ENCODE measurements at regions not wholly inside any gene's neighbourhood (a gene's known extent, or its start where the extent isn't known, plus 50 kb on each side); places are given as distances from the start of the nearest gene placed in this dataset.

GRCh38 chr4:180086480-180087190 is 2156.6 kb upstream of the TENM3 start:
- DNase-seq, result no peak
- H3K9me3 ChIP-seq (replicated peaks; ENCODE audit: control insufficient read depth, low read depth, low read length), result no peaks in the 10 kb centered on the region
- H3K4me3 ChIP-seq (ENCODE audit: low read length), result no peak overlapping the region
- no peak overlapping the region for H3K27ac ChIP-seq (ENCODE audit: low read length)
- H3K27me3 ChIP-seq (ENCODE audit: control insufficient read depth, insufficient read depth, low read length), result no peaks in the 10 kb centered on the region
- H3K36me3 ChIP-seq (ENCODE audit: control insufficient read depth, insufficient read depth, low read length), result no peaks in the 10 kb centered on the region
- WGBS (ENCODE audit: insufficient coverage), result 40% methylated on average over 1 of the region's 2 CpGs
- H3K4me1 ChIP-seq (ENCODE audit: control insufficient read depth, insufficient read depth, low read length), result no peaks in the 10 kb centered on the region

DNA sequence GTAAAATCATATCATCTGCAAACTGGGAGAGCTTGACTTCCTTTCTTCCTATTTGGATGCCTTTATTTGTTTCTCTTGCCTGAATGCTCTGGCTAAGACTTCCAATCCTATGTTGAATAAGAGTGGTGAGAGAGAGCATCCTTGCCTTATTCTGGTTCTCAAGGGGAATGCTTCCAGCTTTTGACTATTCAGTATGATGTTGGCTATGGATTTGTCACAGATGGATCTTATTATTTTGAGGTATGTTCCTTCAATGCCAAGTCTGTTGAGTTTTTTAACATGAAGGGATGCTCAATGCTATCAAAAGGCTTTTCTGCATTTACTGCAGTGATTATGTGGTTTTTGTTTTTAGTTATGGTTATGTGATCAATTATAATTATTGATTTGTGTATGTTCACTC is 2144.6 kb upstream of the TENM3 start:
- peak; percentile 57 for DNase-seq
- H3K27ac ChIP-seq (ENCODE audit: low read length), result no peak overlapping the region
- no peaks in the 10 kb centered on the region for H3K9me3 ChIP-seq (replicated peaks; ENCODE audit: control insufficient read depth, low read depth, low read length)
- no peaks in the 10 kb centered on the region for H3K36me3 ChIP-seq (ENCODE audit: control insufficient read depth, insufficient read depth, low read length)
- H3K4me1 ChIP-seq (ENCODE audit: control insufficient read depth, insufficient read depth, low read length), result no peaks in the 10 kb centered on the region
- H3K27me3 ChIP-seq (ENCODE audit: control insufficient read depth, insufficient read depth, low read length), result no peaks in the 10 kb centered on the region
- H3K4me3 ChIP-seq (ENCODE audit: low read length), result no peak overlapping the region

GRCh38 chr4:180099957-180100356 is 2143.2 kb upstream of the TENM3 start:
- H3K4me1 ChIP-seq (ENCODE audit: control insufficient read depth, insufficient read depth, low read length), result no peaks in the 10 kb centered on the region
- no peaks in the 10 kb centered on the region for H3K36me3 ChIP-seq (ENCODE audit: control insufficient read depth, insufficient read depth, low read length)
- no peaks in the 10 kb centered on the region for H3K9me3 ChIP-seq (replicated peaks; ENCODE audit: control insufficient read depth, low read depth, low read length)
- no peak overlapping the region for H3K27ac ChIP-seq (ENCODE audit: low read length)
- H3K4me3 ChIP-seq (ENCODE audit: low read length), result no peak overlapping the region
- no peak for DNase-seq
- no peaks in the 10 kb centered on the region for H3K27me3 ChIP-seq (ENCODE audit: control insufficient read depth, insufficient read depth, low read length)
- 73% methylated on average over 4 of the region's 5 CpGs for WGBS (ENCODE audit: insufficient coverage)

- no peaks in the 10 kb centered on the region for H3K4me1 ChIP-seq (ENCODE audit: control insufficient read depth, insufficient read depth, low read length)
- H3K36me3 ChIP-seq (ENCODE audit: control insufficient read depth, insufficient read depth, low read length), result no peaks in the 10 kb centered on the region
- no peak overlapping the region for H3K4me3 ChIP-seq (ENCODE audit: low read length)
- no peak overlapping the region for H3K27ac ChIP-seq (ENCODE audit: low read length)
- WGBS (ENCODE audit: insufficient coverage), result 94% methylated on average over 8 of the region's 22 CpGs
- H3K9me3 ChIP-seq (replicated peaks; ENCODE audit: control insufficient read depth, low read depth, low read length), result no peaks in the 10 kb centered on the region
- no peaks in the 10 kb centered on the region for H3K27me3 ChIP-seq (ENCODE audit: control insufficient read depth, insufficient read depth, low read length)
- DNase-seq, result no peak
Measured at GRCh38 chr4:180100433-180101344, 2142.5 kb upstream of the TENM3 start.

GRCh38 chr4:180101348-180102083 is 2141.7 kb upstream of the TENM3 start:
- Histone ChIP-seq H3K4me1 (ENCODE audit: control insufficient read depth, insufficient read depth, low read length) (no peaks in the 10 kb centered on the region), H3K36me3 (ENCODE audit: control insufficient read depth, insufficient read depth, low read length) (no peaks in the 10 kb centered on the region), H3K4me3 (ENCODE audit: low read length) (no peak overlapping the region), H3K27ac (ENCODE audit: low read length) (no peak overlapping the region), H3K27me3 (ENCODE audit: control insufficient read depth, insufficient read depth, low read length) (no peaks in the 10 kb centered on the region), H3K9me3 (replicated peaks; ENCODE audit: control insufficient read depth, low read depth, low read length) (no peaks in the 10 kb centered on the region)
- DNase-seq, result no peak
- WGBS (ENCODE audit: insufficient coverage), result 80% methylated on average over 25 of the region's 28 CpGs

- no peaks in the 10 kb centered on the region for H3K4me1 ChIP-seq (ENCODE audit: control insufficient read depth, insufficient read depth, low read length)
- DNase-seq, result no peak
- no peaks in the 10 kb centered on the region for H3K36me3 ChIP-seq (ENCODE audit: control insufficient read depth, insufficient read depth, low read length)
- WGBS (ENCODE audit: insufficient coverage), result no CpG with 5 or more reads among the region's 3 CpGs
- H3K4me3 ChIP-seq (ENCODE audit: low read length), result no peak overlapping the region
- H3K9me3 ChIP-seq (replicated peaks; ENCODE audit: control insufficient read depth, low read depth, low read length), result no peaks in the 10 kb centered on the region
- H3K27ac ChIP-seq (ENCODE audit: low read length), result no peak overlapping the region
- H3K27me3 ChIP-seq (ENCODE audit: control insufficient read depth, insufficient read depth, low read length), result no peaks in the 10 kb centered on the region
Measured at GRCh38 chr4:180103794-180104193, 2139.4 kb upstream of the TENM3 start.

DNA sequence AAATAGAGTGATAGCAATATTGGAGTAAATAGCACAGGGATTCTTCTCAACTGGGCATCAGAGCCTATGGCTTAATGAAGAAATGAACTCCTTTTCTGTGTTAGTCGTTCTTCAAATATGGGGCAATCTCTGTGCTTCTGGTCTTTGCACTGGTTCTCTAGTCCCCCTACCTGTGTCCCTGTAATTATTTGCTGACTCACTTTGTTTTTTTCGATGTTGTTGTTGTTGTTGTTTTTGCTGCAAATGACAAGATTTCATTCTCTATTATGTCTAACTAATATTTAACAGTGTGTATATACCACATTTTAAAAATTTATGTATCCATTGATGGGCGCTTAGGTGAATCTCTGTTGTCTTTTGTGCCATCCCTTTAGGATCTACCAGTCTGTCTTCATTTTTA is 2137.8 kb upstream of the TENM3 start:
- H3K4me1 ChIP-seq (ENCODE audit: control insufficient read depth, insufficient read depth, low read length), result no peaks in the 10 kb centered on the region
- no CpG with 5 or more reads among the region's 3 CpGs for WGBS (ENCODE audit: insufficient coverage)
- no peaks in the 10 kb centered on the region for H3K36me3 ChIP-seq (ENCODE audit: control insufficient read depth, insufficient read depth, low read length)
- DNase-seq, result no peak
- no peak overlapping the region for H3K4me3 ChIP-seq (ENCODE audit: low read length)
- H3K27me3 ChIP-seq (ENCODE audit: control insufficient read depth, insufficient read depth, low read length), result no peaks in the 10 kb centered on the region
- H3K9me3 ChIP-seq (replicated peaks; ENCODE audit: control insufficient read depth, low read depth, low read length), result no peaks in the 10 kb centered on the region
- no peak overlapping the region for H3K27ac ChIP-seq (ENCODE audit: low read length)

- Histone ChIP-seq H3K4me1 (ENCODE audit: control insufficient read depth, insufficient read depth, low read length) (no peaks in the 10 kb centered on the region), H3K27me3 (ENCODE audit: control insufficient read depth, insufficient read depth, low read length) (no peaks in the 10 kb centered on the region), H3K9me3 (replicated peaks; ENCODE audit: control insufficient read depth, low read depth, low read length) (no peaks in the 10 kb centered on the region), H3K4me3 (ENCODE audit: low read length) (no peak overlapping the region), H3K27ac (ENCODE audit: low read length) (no peak overlapping the region), H3K36me3 (ENCODE audit: control insufficient read depth, insufficient read depth, low read length) (no peaks in the 10 kb centered on the region)
- 43% methylated on average over 1 of the region's 2 CpGs for WGBS (ENCODE audit: insufficient coverage)
- peak; percentile 24 for DNase-seq
Measured at GRCh38 chr4:180106122-180106521, 2137.1 kb upstream of the TENM3 start.

DNA sequence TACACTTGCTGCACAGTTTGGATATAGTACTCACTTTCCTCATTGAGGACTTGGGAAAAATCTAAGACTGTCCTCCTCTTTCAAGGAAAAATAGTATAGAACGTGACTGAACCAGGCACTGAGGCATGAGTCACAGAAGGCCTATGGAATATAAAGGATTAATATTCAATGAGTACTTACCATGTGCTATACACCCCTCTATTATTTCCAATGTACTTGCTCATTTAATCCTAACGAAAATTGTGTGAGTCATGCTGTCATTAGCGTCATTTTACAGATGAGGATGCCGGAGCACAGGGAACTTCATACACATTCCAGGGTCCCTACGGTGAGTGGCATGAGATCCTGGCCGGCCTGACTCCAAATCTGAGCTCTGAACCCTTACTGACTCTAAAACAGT is 2136.2 kb upstream of the TENM3 start:
- H3K9me3 ChIP-seq (replicated peaks; ENCODE audit: control insufficient read depth, low read depth, low read length), result no peaks in the 10 kb centered on the region
- no peak overlapping the region for H3K27ac ChIP-seq (ENCODE audit: low read length)
- H3K36me3 ChIP-seq (ENCODE audit: control insufficient read depth, insufficient read depth, low read length), result no peaks in the 10 kb centered on the region
- no peak for DNase-seq
- no peaks in the 10 kb centered on the region for H3K4me1 ChIP-seq (ENCODE audit: control insufficient read depth, insufficient read depth, low read length)
- WGBS (ENCODE audit: insufficient coverage), result no CpG with 5 or more reads among the region's 6 CpGs
- no peak overlapping the region for H3K4me3 ChIP-seq (ENCODE audit: low read length)
- no peaks in the 10 kb centered on the region for H3K27me3 ChIP-seq (ENCODE audit: control insufficient read depth, insufficient read depth, low read length)

DNA sequence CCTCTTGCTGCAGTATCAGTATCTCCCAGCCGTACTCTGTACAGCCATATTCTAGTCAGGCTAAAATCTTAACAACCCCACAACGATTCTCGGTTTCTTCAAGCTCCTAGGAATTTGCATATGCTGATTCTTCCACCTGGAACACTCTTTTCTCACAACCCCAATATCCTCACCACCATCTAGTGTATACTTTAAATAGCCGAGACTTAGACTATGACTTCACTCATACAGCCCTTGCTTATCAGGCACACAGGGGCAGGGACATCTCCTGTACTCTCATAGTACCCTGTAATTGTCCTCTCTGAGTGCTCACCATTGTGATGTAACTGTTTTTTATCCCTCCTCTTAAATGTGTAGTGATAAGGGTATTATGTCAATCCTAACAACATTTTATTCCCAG is 2126.4 kb upstream of the TENM3 start:
- DNase-seq, result no peak
- H3K4me3 ChIP-seq (ENCODE audit: low read length), result no peak overlapping the region
- no peaks in the 10 kb centered on the region for H3K9me3 ChIP-seq (replicated peaks; ENCODE audit: control insufficient read depth, low read depth, low read length)
- H3K27me3 ChIP-seq (ENCODE audit: control insufficient read depth, insufficient read depth, low read length), result no peaks in the 10 kb centered on the region
- WGBS (ENCODE audit: insufficient coverage), result 80% methylated on average over 4 of the region's 4 CpGs
- no peaks in the 10 kb centered on the region for H3K4me1 ChIP-seq (ENCODE audit: control insufficient read depth, insufficient read depth, low read length)
- H3K27ac ChIP-seq (ENCODE audit: low read length), result no peak overlapping the region
- H3K36me3 ChIP-seq (ENCODE audit: control insufficient read depth, insufficient read depth, low read length), result no peaks in the 10 kb centered on the region

All from muscle of leg (tissue), 3 donors.